Spleen (tissue), 11 donors: ENCODE measurements at regions not wholly inside any gene's neighbourhood (a gene's known extent, or its start where the extent isn't known, plus 50 kb on each side); places are given as distances from the start of the nearest gene placed in this dataset.

Experiments
- DNase-seq: peaks from one replicate; pipeline ENCODE4 v3.0.0-alpha.2; 2020
- H3K27ac ChIP-seq, 8 donors: fragments of 200-600 bp; sonication (generic) in 7 of 8; 1 replicate in 4 of 8; 2 replicates in 4 of 8; pipeline versions ENCODE4 v1.5.0 to v1.8.0; 2016 to 2021; ENCODE audit warnings: inconsistent platforms in 4 of 8, mild to moderate bottlenecking in 4 of 8, moderate library complexity in 1 of 8
- H3K27me3 ChIP-seq, 7 donors: fragments of 200-600 bp; sonication (generic) in 6 of 7; replicated peaks in 1 of 7; 1 replicate in 4 of 7; 2 replicates in 3 of 7; pipeline versions ENCODE4 v1.5.0 to v1.8.0; 2016 to 2021; ENCODE audit warnings: inconsistent platforms in 3 of 7, mild to moderate bottlenecking in 1 of 7
- H3K36me3 ChIP-seq, 6 donors: fragments of 200-600 bp; sonication (generic) in 5 of 6; 1 replicate in 4 of 6; 2 replicates in 2 of 6; pipeline versions ENCODE4 v1.5.0 to v1.8.0; 2016 to 2021; ENCODE audit warnings: inconsistent platforms in 2 of 6
- H3K4me1 ChIP-seq, 6 donors: fragments of 200-600 bp; sonication (generic) in 5 of 6; 1 replicate in 3 of 6; 2 replicates in 3 of 6; pipeline versions ENCODE4 v1.5.0 to v1.8.0; 2016 to 2021; ENCODE audit warnings: inconsistent platforms in 3 of 6
- H3K4me3 ChIP-seq, 8 donors: fragments of 200-600 bp; sonication (generic) in 7 of 8; 1 replicate in 4 of 8; 2 replicates in 4 of 8; pipeline versions ENCODE4 v1.5.0 to v1.8.0; 2016 to 2021; ENCODE audit warnings: inconsistent platforms in 4 of 8, mild to moderate bottlenecking in 4 of 8, moderate library complexity in 2 of 8
- H3K9me3 ChIP-seq, 8 donors: fragments of 200-600 bp; sonication (generic) in 7 of 8; 1 replicate in 4 of 8; 2 replicates in 4 of 8; pipeline versions ENCODE4 v1.5.0 to v1.8.0; 2016 to 2021; ENCODE audit warnings: inconsistent platforms in 4 of 8
- CTCF ChIP-seq, 11 experiments: fragments of 200-600 bp in 7 of 11; fragments of 450-650 bp in 4 of 11; sonication (generic) in 4 of 11; IDR thresholded peaks in 8 of 11; conservative IDR thresholded peaks in 3 of 11; 1 replicate in 7 of 11; 2 replicates in 4 of 11; pipeline versions ENCODE4 v1.4.0 to v1.8.0; 2016 to 2021; ENCODE audit warnings: antibody characterized with exemption in 11 of 11, inconsistent platforms in 4 of 11, mild to moderate bottlenecking in 1 of 11
- POLR2A ChIP-seq, 3 donors: fragments of 450-650 bp; IDR thresholded peaks; one replicate each; pipeline ENCODE4 v1.5.1; 2017; ENCODE audit warnings: antibody characterized with exemption in 3 of 3, mild to moderate bottlenecking in 1 of 3
- POLR2AphosphoS5 ChIP-seq, 3 donors: sonication (generic); formaldehyde crosslinking; IDR thresholded peaks; one replicate each; pipeline ENCODE4 v1.5.1; 2017; ENCODE audit warnings: antibody characterized with exemption in 3 of 3
- WGBS, 5 donors: extraction: QIAGEN DNeasy Blood & Tissue Kit in 3 of 5; methylation state at CpG; one replicate each; pipeline versions ENCODE4 v1.1.5 to v1.1.7; 2013 to 2018; 5-methylcytosine and 5-hydroxymethylcytosine counted together
- intact Hi-C: fragments of 100-400 bp; cut with DNase I; formaldehyde crosslinking; loops from one replicate; pipeline ENCODE4 v1.15.0; 2023; ENCODE audit warnings: low total_unique reads
- donor health status: healthy with polysubstance abuse.
- donor health status: DM: no; HTN: no; CAD: no; lungs with moderate emphysema.
- donor health status: DM: no; HTN: no; CAD: no.
- donor health status: Bipolar disorder and iron deficiency.
- donor health status: healthy.
- donor health status: DM: no; HTN: no; CAD: no.
- donor health status: DM: yes; HTN: yes; CAD: no.

DNA sequence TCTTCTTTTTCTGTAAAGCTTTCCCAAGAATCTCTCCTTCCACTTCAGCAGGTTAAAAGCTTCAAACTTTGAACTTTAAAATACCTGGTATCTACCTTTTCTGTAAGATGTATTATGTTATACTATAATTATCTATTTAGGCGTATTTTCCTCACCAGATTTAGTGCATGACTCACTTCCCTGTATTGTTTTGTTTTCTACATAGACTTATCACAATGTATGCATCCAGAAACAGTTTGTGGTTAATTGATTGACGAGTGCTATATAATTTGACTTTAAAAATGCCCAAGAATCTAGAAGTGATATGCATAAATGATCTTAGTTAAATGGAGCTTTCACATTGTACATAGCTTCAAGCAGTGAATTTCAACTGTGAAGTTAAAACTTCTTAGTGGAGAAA is 473.9 kb upstream of the CDH2 start:
- TF ChIP-seq CTCF (IDR thresholded peaks at IDR 0.05 in 8 of 11, conservative IDR thresholded peaks at IDR 0.05 in 3 of 11) (no peak), POLR2A (IDR thresholded peaks at IDR 0.05) (no peak), POLR2AphosphoS5 (IDR thresholded peaks at IDR 0.05) (no peak)
- DNase-seq = no peak
- H3K4me1 ChIP-seq = no peaks in the 10 kb centered on the region
- H3K36me3 ChIP-seq = no peaks in the 10 kb centered on the region
- intact Hi-C loops = no loop called here
- H3K27ac ChIP-seq = no peak overlapping the region
- 38 to 73% (median 48%) methylated on average over 2 of the region's 2 CpGs for WGBS, 5 donors
- peaks cover 0 to 7% (median 0%) of the 10 kb centered on the region in 8 donors for H3K9me3 ChIP-seq
- no peaks in the 10 kb centered on the region for H3K27me3 ChIP-seq
- H3K4me3 ChIP-seq = no peak overlapping the region

DNA sequence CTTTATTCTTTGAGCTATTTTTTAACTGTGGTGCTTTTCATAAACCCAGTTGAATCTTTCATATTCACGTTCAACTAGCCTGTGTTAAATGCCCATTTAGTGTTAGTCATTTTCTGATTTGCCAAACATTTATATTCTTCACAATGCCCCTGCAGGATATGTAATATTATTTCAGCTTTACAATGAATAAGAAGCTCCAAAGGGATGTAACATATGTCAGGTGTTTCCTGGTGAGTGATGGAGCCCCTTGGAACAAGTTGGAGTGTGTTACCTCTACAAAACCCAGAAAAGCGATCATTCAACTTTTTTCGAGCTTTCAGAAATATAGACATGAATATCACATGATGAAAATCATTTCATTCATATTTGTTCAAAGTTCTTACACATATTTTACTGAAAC is 471.0 kb upstream of the CDH2 start:
- intact Hi-C loops = no loop called here
- Histone ChIP-seq H3K9me3 (peaks cover 0 to 4% (median 0%) of the 10 kb centered on the region in 8 donors), H3K36me3 (no peaks in the 10 kb centered on the region), H3K4me1 (no peaks in the 10 kb centered on the region), H3K4me3 (no peak overlapping the region), H3K27me3 (no peaks in the 10 kb centered on the region), H3K27ac (no peak overlapping the region)
- no peak for DNase-seq
- WGBS, 5 donors = 75 to 90% (median 88%) methylated on average over 3 of the region's 3 CpGs
- no peak for TF ChIP-seq CTCF (IDR thresholded peaks at IDR 0.05 in 8 of 11, conservative IDR thresholded peaks at IDR 0.05 in 3 of 11)
- no peak for TF ChIP-seq POLR2A (IDR thresholded peaks at IDR 0.05)
- TF ChIP-seq POLR2AphosphoS5 (IDR thresholded peaks at IDR 0.05) = no peak

- H3K4me3 ChIP-seq = no peak overlapping the region
- 90 to 95% (median 92%) methylated on average over 2 of the region's 2 CpGs for WGBS, 5 donors
- no peak for DNase-seq
- no peak overlapping the region for H3K27ac ChIP-seq
- intact Hi-C loops = no loop called here
- H3K36me3 ChIP-seq = no peaks in the 10 kb centered on the region
- H3K9me3 ChIP-seq = peaks cover 0 to 8% (median 0%) of the 10 kb centered on the region in 8 donors
- H3K4me1 ChIP-seq = no peaks in the 10 kb centered on the region
- no peaks in the 10 kb centered on the region for H3K27me3 ChIP-seq
- TF ChIP-seq POLR2A (IDR thresholded peaks at IDR 0.05) (no peak), POLR2AphosphoS5 (IDR thresholded peaks at IDR 0.05) (no peak), CTCF (IDR thresholded peaks at IDR 0.05 in 8 of 11, conservative IDR thresholded peaks at IDR 0.05 in 3 of 11) (no peak)
These were observed 461.0 kb upstream of the CDH2 start for GRCh38 chr18:28637897-28638296.

GRCh38 chr18:28635530-28635929 is 458.6 kb upstream of the CDH2 start:
- TF ChIP-seq POLR2A (IDR thresholded peaks at IDR 0.05) (no peak), POLR2AphosphoS5 (IDR thresholded peaks at IDR 0.05) (no peak), CTCF (IDR thresholded peaks at IDR 0.05 in 8 of 11, conservative IDR thresholded peaks at IDR 0.05 in 3 of 11) (no peak)

More at GRCh38 chr18:28635530-28635929, 458.6 kb upstream of the CDH2 start:
- no peak for DNase-seq
- Histone ChIP-seq H3K4me1 (no peaks in the 10 kb centered on the region), H3K9me3 (peaks cover 0 to 8% (median 0%) of the 10 kb centered on the region in 8 donors), H3K36me3 (no peaks in the 10 kb centered on the region), H3K27me3 (no peaks in the 10 kb centered on the region), H3K27ac (no peak overlapping the region), H3K4me3 (no peak overlapping the region)
- intact Hi-C loops = no loop called here
